SK-N-MC (cell line): ENCODE measurements at regions not wholly inside any gene's neighbourhood (a gene's known extent, or its start where the extent isn't known, plus 50 kb on each side); places are given as distances from the start of the nearest gene placed in this dataset.

Source experiments
- EZH2 ChIP-seq: fragments of 200-600 bp; sonication (generic); IDR thresholded peaks from one replicate; pipeline ENCODE4 v1.6.1; 2017; ENCODE audit warnings: antibody characterized with exemption
- FOXP2 ChIP-seq: optimal IDR thresholded peaks from 2 replicates; pipeline ENCODE3; 2011; ENCODE audit warnings: mild to moderate bottlenecking, moderate library complexity; ENCODE audit not compliant: insufficient read depth; ENCODE audit errors: extremely low read length, control extremely low read depth
- POLR2AphosphoS5 ChIP-seq: IDR thresholded peaks from 2 replicates; pipeline ENCODE4 v1.6.1; 2012; ENCODE audit warnings: mild to moderate bottlenecking, low read depth, low read length, borderline replicate concordance

GRCh38 chr14:49446801-49447200 is 139.4 kb downstream of the RPS29 start:
- TF ChIP-seq POLR2AphosphoS5 = no peak
- no peak for TF ChIP-seq EZH2
- no peak for TF ChIP-seq FOXP2
